Keratinocyte (primary cell): ENCODE measurements at regions not wholly inside any gene's neighbourhood (a gene's known extent, or its start where the extent isn't known, plus 50 kb on each side); places are given as distances from the start of the nearest gene placed in this dataset.

Source experiments
- DNase-seq: peaks from one replicate; pipeline ENCODE4 v3.0.0-alpha.2; 2011; ENCODE audit warnings: low read depth, missing footprints, low spot score
- FAIRE-seq: peaks from 2 replicates; lab custom pipeline; 2011; peaks lifted over from hg19 to GRCh38; lab: Jason Lieb, UNC
- H2AFZ ChIP-seq: 2 replicates; pipeline ENCODE4 v1.6.0; 2012; ENCODE audit warnings: low read length, control low read depth, inconsistent platforms; ENCODE audit not compliant: control insufficient read depth
- H3K27ac ChIP-seq: 2 replicates; pipeline ENCODE4 v1.5.1; 2011; ENCODE audit warnings: low read length; ENCODE audit not compliant: control insufficient read depth, insufficient read depth
- H3K27me3 ChIP-seq: 3 replicates; pipeline ENCODE4 v1.6.0; 2011; ENCODE audit warnings: low read length; ENCODE audit not compliant: control insufficient read depth, insufficient read depth; ENCODE audit errors: extremely low read depth
- H3K36me3 ChIP-seq, 2 experiments: 2 replicates in 1 of 2; 3 replicates in 1 of 2; pipeline ENCODE4 v1.5.1; 2011; ENCODE audit warnings: low read length in 2 of 2, mild to moderate bottlenecking in 1 of 2; ENCODE audit not compliant: control insufficient read depth in 2 of 2, insufficient read depth in 2 of 2; ENCODE audit errors: extremely low read depth in 1 of 2
- H3K4me1 ChIP-seq: 3 replicates; pipeline ENCODE4 v1.5.1; 2011; ENCODE audit warnings: low read length; ENCODE audit not compliant: control insufficient read depth, insufficient read depth; ENCODE audit errors: extremely low read depth
- H3K4me2 ChIP-seq: 3 replicates; pipeline ENCODE4 v1.6.0; 2011; ENCODE audit warnings: low read depth, low read length; ENCODE audit not compliant: control insufficient read depth, insufficient read depth; ENCODE audit errors: extremely low read depth
- H3K4me3 ChIP-seq, 3 experiments: fragments of 200-600 bp in 1 of 3; sonication (generic) in 1 of 3; 2 replicates in 2 of 3; 3 replicates in 1 of 3; pipeline ENCODE4 v1.5.1; 2011 to 2016; ENCODE audit warnings: low read length in 3 of 3, mild to moderate bottlenecking in 3 of 3, control low read depth in 2 of 3, inconsistent platforms in 1 of 3, low read depth in 1 of 3, mixed read lengths in 1 of 3, mixed run types in 1 of 3, moderate library complexity in 1 of 3; ENCODE audit not compliant: control insufficient read depth in 2 of 3, insufficient read depth in 2 of 3; ENCODE audit errors: extremely low read depth in 1 of 3
- H3K79me2 ChIP-seq: 2 replicates; pipeline ENCODE4 v1.6.0; 2012; ENCODE audit warnings: low read length; ENCODE audit not compliant: control insufficient read depth, insufficient read depth
- H3K9ac ChIP-seq: 3 replicates; pipeline ENCODE4 v1.6.0; 2011; ENCODE audit warnings: low read length; ENCODE audit not compliant: control insufficient read depth, insufficient read depth; ENCODE audit errors: extremely low read depth
- H3K9me1 ChIP-seq: 3 replicates; pipeline ENCODE4 v1.6.0; 2011; ENCODE audit warnings: low read length; ENCODE audit not compliant: control insufficient read depth, insufficient read depth; ENCODE audit errors: extremely low read depth
- H3K9me3 ChIP-seq: 2 replicates; pipeline ENCODE4 v1.5.1; 2012; ENCODE audit warnings: low read depth, low read length; ENCODE audit not compliant: control insufficient read depth
- H4K20me1 ChIP-seq: 3 replicates; pipeline ENCODE4 v1.6.0; 2011; ENCODE audit warnings: low read length; ENCODE audit not compliant: control insufficient read depth, insufficient read depth; ENCODE audit errors: extremely low read depth
- CTCF ChIP-seq, 3 experiments: IDR thresholded peaks in 1 of 3; conservative IDR thresholded peaks in 1 of 3; optimal IDR thresholded peaks in 1 of 3; 2 replicates in 2 of 3; 3 replicates in 1 of 3; pipeline versions ENCODE3 to v1.5.1; 2011; ENCODE audit warnings: low read length in 3 of 3, mild to moderate bottlenecking in 3 of 3, moderate library complexity in 2 of 3, control low read depth in 1 of 3, inconsistent platforms in 1 of 3; ENCODE audit not compliant: insufficient read depth in 2 of 3; ENCODE audit errors: extremely low read depth in 1 of 3
- EZH2 ChIP-seq: IDR thresholded peaks from one replicate; pipeline ENCODE4 v1.6.1; 2012; ENCODE audit warnings: inconsistent platforms, mild to moderate bottlenecking, low read length, moderate library complexity
- dilution Hi-C: fragments of 300-500 bp; cut with MboI; formaldehyde crosslinking; loops from one replicate; pipeline ENCODE4 v1.7.0; 2020; ENCODE audit warnings: low sequenced_read_pairs; ENCODE audit not compliant: extremely low pct_ligation_motif_present

DNA sequence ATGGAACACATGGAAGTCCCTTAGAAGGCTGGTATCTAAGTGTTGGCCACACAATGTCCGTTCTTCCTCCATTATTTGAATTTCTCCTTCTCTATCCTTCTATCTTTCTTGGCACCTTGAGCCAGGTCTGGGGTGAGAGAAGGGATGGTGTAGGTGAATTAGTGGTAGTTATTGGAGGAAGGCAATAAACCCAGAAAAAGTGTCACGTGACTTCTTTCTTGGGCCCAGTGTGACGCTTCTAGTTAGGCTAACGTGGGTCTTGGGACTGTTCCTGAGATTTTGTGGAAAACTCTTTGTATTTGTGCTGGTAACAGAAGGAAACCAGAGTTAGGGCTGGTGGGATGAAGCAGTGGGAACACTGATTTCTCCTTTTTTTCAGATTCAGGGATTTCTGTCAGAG is 53.1 kb upstream of the ELF5 start:
- Histone ChIP-seq H3K27ac (no peak overlapping the region), H3K27me3 (no peaks in the 10 kb centered on the region), H2AFZ (no peak overlapping the region), H3K4me3 (no peak overlapping the region), H3K36me3 (no peaks in the 10 kb centered on the region), H3K9me3 (no peaks in the 10 kb centered on the region), H3K4me1 (peaks cover 27% of the 10 kb centered on the region), H3K9ac (no peak overlapping the region), H3K79me2 (no peaks in the 10 kb centered on the region), H3K9me1 (no peaks in the 10 kb centered on the region), H3K4me2 (no peak overlapping the region), H4K20me1 (no peaks in the 10 kb centered on the region)
- DNase-seq (no peak), FAIRE-seq (no peak)
- dilution Hi-C loops, result no loop called here
- TF ChIP-seq CTCF (optimal IDR thresholded peaks at IDR 0.05 in 1 of 3, IDR thresholded peaks at IDR 0.05 in 1 of 3, conservative IDR thresholded peaks at IDR 0.05 in 1 of 3; ENCODE audit: extremely low read depth in 1 of 3, insufficient read depth in 2 of 3, low read length in 3 of 3), result no peak
- TF ChIP-seq EZH2, result no peak

DNA sequence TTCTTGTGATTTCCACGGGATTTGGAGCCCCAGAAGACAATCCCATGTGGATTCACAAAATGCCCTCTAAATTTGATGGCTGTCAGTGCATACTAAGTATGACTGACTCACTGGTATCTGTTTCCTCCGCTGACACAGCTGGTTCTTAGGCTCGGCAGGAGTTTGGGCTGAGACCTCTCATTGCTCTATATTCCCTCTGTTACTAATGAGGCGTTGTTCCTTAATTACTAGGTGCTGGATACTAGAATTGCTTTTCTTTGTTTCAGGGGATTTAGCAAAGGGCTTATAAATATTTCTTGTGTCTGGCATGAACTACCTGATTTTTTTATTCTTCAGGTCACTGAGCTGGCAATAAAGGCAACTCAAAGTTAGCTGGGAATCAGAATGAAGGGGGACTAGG is 53.2 kb upstream of the EHF start:
- Histone ChIP-seq H3K79me2 (no peaks in the 10 kb centered on the region), H4K20me1 (no peaks in the 10 kb centered on the region), H3K4me2 (no peak overlapping the region), H3K36me3 (no peaks in the 10 kb centered on the region), H3K4me1 (peaks cover 27% of the 10 kb centered on the region), H2AFZ (no peak overlapping the region), H3K9me3 (no peaks in the 10 kb centered on the region), H3K4me3 (no peak overlapping the region), H3K27me3 (no peaks in the 10 kb centered on the region), H3K9ac (no peak overlapping the region), H3K9me1 (no peaks in the 10 kb centered on the region), H3K27ac (no peak overlapping the region)
- no peak for DNase-seq
- dilution Hi-C loops, result no loop called here
- no peak for FAIRE-seq
- no peak for TF ChIP-seq CTCF (optimal IDR thresholded peaks at IDR 0.05 in 1 of 3, IDR thresholded peaks at IDR 0.05 in 1 of 3, conservative IDR thresholded peaks at IDR 0.05 in 1 of 3; ENCODE audit: extremely low read depth in 1 of 3, insufficient read depth in 2 of 3, low read length in 3 of 3)
- TF ChIP-seq EZH2, result no peak
